Neural progenitor cell (in vitro differentiated cells): ENCODE measurements at regions not wholly inside any gene's neighbourhood (a gene's known extent, or its start where the extent isn't known, plus 50 kb on each side); places are given as distances from the start of the nearest gene placed in this dataset.

Source experiments
- DNase-seq: peaks from one replicate; pipeline ENCODE4 v3.0.0-alpha.2; 2016; ENCODE audit warnings: low spot score
- H2AFZ ChIP-seq: fragments of 200-600 bp; sonication (generic); replicated peaks from 2 replicates; pipeline ENCODE4 v1.6.1; 2016; ENCODE audit warnings: antibody characterized with exemption
- H3F3A ChIP-seq: fragments of 200-600 bp; sonication (generic); 2 replicates; pipeline ENCODE4 v1.6.1; 2016; ENCODE audit warnings: antibody characterized with exemption, low read depth
- H3K27ac ChIP-seq: fragments of 200-600 bp; sonication (generic); 2 replicates; pipeline ENCODE4 v1.5.1; 2016; ENCODE audit warnings: mild to moderate bottlenecking
- H3K27me3 ChIP-seq: fragments of 200-600 bp; sonication (generic); 2 replicates; pipeline ENCODE4 v1.6.1; 2016; ENCODE audit warnings: mild to moderate bottlenecking, moderate library complexity
- H3K36me3 ChIP-seq: fragments of 200-600 bp; sonication (generic); 2 replicates; pipeline ENCODE4 v1.5.1; 2016
- H3K4me1 ChIP-seq: fragments of 200-600 bp; sonication (generic); 2 replicates; pipeline ENCODE4 v1.6.1; 2016; ENCODE audit warnings: mixed run types
- H3K4me2 ChIP-seq: fragments of 200-600 bp; sonication (generic); 2 replicates; pipeline ENCODE4 v1.6.1; 2016
- H3K4me3 ChIP-seq: fragments of 200-600 bp; sonication (generic); 2 replicates; pipeline ENCODE4 v1.5.1; 2016
- H3K79me2 ChIP-seq: fragments of 200-600 bp; sonication (generic); 2 replicates; pipeline ENCODE4 v1.6.1; 2016; ENCODE audit warnings: low read depth
- H3K9ac ChIP-seq: fragments of 200-600 bp; sonication (generic); 2 replicates; pipeline ENCODE4 v1.6.1; 2016
- H3K9me3 ChIP-seq: fragments of 200-600 bp; sonication (generic); 2 replicates; pipeline ENCODE4 v1.5.1; 2016; ENCODE audit warnings: low read depth
- H4K20me1 ChIP-seq: fragments of 200-600 bp; sonication (generic); 2 replicates; pipeline ENCODE4 v1.6.1; 2016; ENCODE audit warnings: low read depth
- H3K27ac Mint-ChIP-seq: 3 replicates; pipeline ENCODE4 v1.8.0; 2021; ENCODE audit warnings: mixed read lengths
- H3K27me3 Mint-ChIP-seq: 2 replicates; pipeline ENCODE4 v1.8.0; 2022; ENCODE audit warnings: low read depth, mild to moderate bottlenecking, inconsistent platforms, moderate library complexity, mixed read lengths; ENCODE audit not compliant: insufficient read depth
- H3K36me3 Mint-ChIP-seq: 3 replicates; pipeline ENCODE4 v1.8.0; 2021; ENCODE audit warnings: mixed read lengths
- H3K4me1 Mint-ChIP-seq: 3 replicates; pipeline ENCODE4 v1.8.0; 2021; ENCODE audit warnings: mixed read lengths
- H3K4me3 Mint-ChIP-seq: 3 replicates; pipeline ENCODE4 v1.8.0; 2021; ENCODE audit warnings: mild to moderate bottlenecking, moderate library complexity, mixed read lengths
- H3K9me3 Mint-ChIP-seq: 3 replicates; pipeline ENCODE4 v1.8.0; 2020; ENCODE audit warnings: mixed read lengths
- CTCF ChIP-seq: fragments of 200-600 bp; sonication (generic); IDR thresholded peaks from 2 replicates; pipeline ENCODE4 v1.5.1; 2017; ENCODE audit warnings: antibody characterized with exemption, mild to moderate bottlenecking
- EZH2 ChIP-seq: fragments of 200-600 bp; sonication (generic); IDR thresholded peaks from 2 replicates; pipeline ENCODE4 v1.6.1; 2017; ENCODE audit warnings: antibody characterized with exemption, mild to moderate bottlenecking, moderate library complexity
- EZH2phosphoT487 ChIP-seq: fragments of 200-600 bp; sonication (generic); IDR thresholded peaks from 2 replicates; pipeline ENCODE4 v1.6.1; 2017; ENCODE audit warnings: antibody characterized with exemption

- TF ChIP-seq EZH2 (no peak), EZH2phosphoT487 (no peak), CTCF (no peak)
- Histone ChIP-seq H3K4me1 (peaks cover 19% of the 10 kb centered on the region), H3K9ac (no peak overlapping the region), H3K79me2 (no peaks in the 10 kb centered on the region), H3F3A (peaks cover 4% of the 10 kb centered on the region), H3K27ac (no peak overlapping the region), H2AFZ (no peak overlapping the region), H3K4me3 (no peak overlapping the region), H4K20me1 (peaks cover 34% of the 10 kb centered on the region), H3K27me3 (peaks cover 16% of the 10 kb centered on the region), H3K36me3 (no peaks in the 10 kb centered on the region), H3K4me2 (no peak overlapping the region), H3K9me3 (no peaks in the 10 kb centered on the region)
- H3K4me3 Mint-ChIP-seq, result no peak overlapping the region
- H3K36me3 Mint-ChIP-seq, result no peaks in the 10 kb centered on the region
- no peak overlapping the region for H3K27ac Mint-ChIP-seq
- H3K27me3 Mint-ChIP-seq, result peaks cover 16% of the 10 kb centered on the region
- peak; percentile 42 for DNase-seq
- H3K9me3 Mint-ChIP-seq, result no peaks in the 10 kb centered on the region
- peaks cover 37% of the 10 kb centered on the region for H3K4me1 Mint-ChIP-seq
Measured at GRCh38 chr16:85445064-85445778, 167.9 kb upstream of the GSE1 start.

GRCh38 chr16:85445779-85446222 is 167.3 kb upstream of the GSE1 start:
- H3K27me3 Mint-ChIP-seq, result peaks cover 16% of the 10 kb centered on the region
- DNase-seq, result no peak
- Histone ChIP-seq H3K4me2 (no peak overlapping the region), H3K27ac (no peak overlapping the region), H3K9ac (no peak overlapping the region), H3K9me3 (no peaks in the 10 kb centered on the region), H3K27me3 (peaks cover 16% of the 10 kb centered on the region), H3K79me2 (no peaks in the 10 kb centered on the region), H2AFZ (no peak overlapping the region), H3K4me1 (peaks cover 19% of the 10 kb centered on the region), H3K4me3 (no peak overlapping the region), H3F3A (peaks cover 4% of the 10 kb centered on the region), H3K36me3 (no peaks in the 10 kb centered on the region), H4K20me1 (peaks cover 34% of the 10 kb centered on the region)
- H3K36me3 Mint-ChIP-seq, result no peaks in the 10 kb centered on the region
- H3K9me3 Mint-ChIP-seq, result no peaks in the 10 kb centered on the region
- H3K4me3 Mint-ChIP-seq, result no peak overlapping the region
- H3K27ac Mint-ChIP-seq, result no peak overlapping the region
- H3K4me1 Mint-ChIP-seq, result peaks cover 37% of the 10 kb centered on the region
- TF ChIP-seq EZH2, result no peak
- TF ChIP-seq CTCF, result no peak
- no peak for TF ChIP-seq EZH2phosphoT487

- DNase-seq, result no peak
- Histone ChIP-seq H3K9me3 (no peaks in the 10 kb centered on the region), H2AFZ (no peak overlapping the region), H3K4me3 (no peak overlapping the region), H3K27me3 (peaks cover 16% of the 10 kb centered on the region), H4K20me1 (peaks cover 34% of the 10 kb centered on the region), H3K9ac (no peak overlapping the region), H3K4me1 (peaks cover 19% of the 10 kb centered on the region), H3K4me2 (no peak overlapping the region), H3K27ac (no peak overlapping the region), H3K79me2 (no peaks in the 10 kb centered on the region), H3F3A (peaks cover 4% of the 10 kb centered on the region), H3K36me3 (no peaks in the 10 kb centered on the region)
- TF ChIP-seq EZH2phosphoT487 (no peak), EZH2 (no peak), CTCF (no peak)
- Mint-ChIP-seq H3K4me1 (peaks cover 37% of the 10 kb centered on the region), H3K36me3 (no peaks in the 10 kb centered on the region), H3K27ac (no peak overlapping the region), H3K4me3 (no peak overlapping the region), H3K27me3 (peaks cover 12% of the 10 kb centered on the region), H3K9me3 (no peaks in the 10 kb centered on the region)
Measured at GRCh38 chr16:85446951-85447692, 166.0 kb upstream of the GSE1 start.
